ENCODE measurements at regions not wholly inside any gene's neighbourhood (a gene's known extent, or its start where the extent isn't known, plus 50 kb on each side); places are given as distances from the start of the nearest gene placed in this dataset.
"Not testable (repeated sequence)": the region's sequence is repeated elsewhere in the genome, so short reads cannot be mapped to it uniquely, and the experiment has no call there.

DNA sequence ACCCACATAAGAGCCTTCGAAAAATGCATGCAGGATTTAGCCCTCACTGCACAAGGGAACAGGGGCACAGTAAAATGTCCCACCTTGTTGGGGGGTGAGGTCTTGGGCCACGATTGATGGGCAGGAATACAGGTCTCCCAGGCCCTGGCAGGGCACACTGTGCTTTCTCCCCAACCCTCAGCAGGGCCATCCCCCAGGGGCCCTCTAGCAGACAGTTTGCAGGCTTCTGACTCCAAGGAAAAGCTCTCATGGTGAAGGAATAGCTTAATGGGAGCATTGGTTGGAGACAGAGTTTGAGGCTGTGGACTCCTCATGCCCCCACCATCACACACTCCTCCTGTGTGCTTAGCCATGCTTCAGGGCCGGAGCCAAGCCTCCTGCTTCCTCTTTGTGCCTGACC, 484.6 kb downstream of the ZNF536 start:
- DNase-seq: no peak

- no peak for DNase-seq
These were observed 484.2 kb downstream of the ZNF536 start for GRCh38 chr19:30856376-30856775.

- no peak for DNase-seq
These were observed 483.3 kb downstream of the ZNF536 start for GRCh38 chr19:30855442-30855841.

DNA sequence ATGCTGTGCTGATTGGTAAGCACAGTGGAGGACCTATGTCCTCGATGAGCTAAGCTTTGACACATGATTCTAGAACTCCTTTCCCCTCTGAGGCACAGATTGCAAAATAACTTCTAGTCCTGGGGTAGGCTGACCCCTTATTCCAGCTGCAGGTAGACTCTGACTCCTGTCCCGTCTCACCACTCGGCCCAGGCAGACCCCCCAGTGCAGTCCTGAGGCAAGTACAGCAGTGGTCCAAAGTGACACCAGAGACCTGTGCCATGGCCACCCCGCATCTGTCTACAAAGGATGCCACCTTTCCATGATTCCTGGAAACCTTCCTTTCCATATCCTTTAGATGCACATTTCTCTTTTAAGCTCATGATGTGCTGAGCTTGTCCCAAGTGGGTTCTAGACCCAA, 482.5 kb downstream of the ZNF536 start:
- DNase-seq: no peak

GRCh38 chr19:30854207-30854606, 482.0 kb downstream of the ZNF536 start:
- no peak for DNase-seq

GRCh38 chr19:30853036-30853435, 480.9 kb downstream of the ZNF536 start:
- no peak for DNase-seq

- no peak for DNase-seq
These were observed 480.0 kb downstream of the ZNF536 start for GRCh38 chr19:30852168-30852567.

DNA sequence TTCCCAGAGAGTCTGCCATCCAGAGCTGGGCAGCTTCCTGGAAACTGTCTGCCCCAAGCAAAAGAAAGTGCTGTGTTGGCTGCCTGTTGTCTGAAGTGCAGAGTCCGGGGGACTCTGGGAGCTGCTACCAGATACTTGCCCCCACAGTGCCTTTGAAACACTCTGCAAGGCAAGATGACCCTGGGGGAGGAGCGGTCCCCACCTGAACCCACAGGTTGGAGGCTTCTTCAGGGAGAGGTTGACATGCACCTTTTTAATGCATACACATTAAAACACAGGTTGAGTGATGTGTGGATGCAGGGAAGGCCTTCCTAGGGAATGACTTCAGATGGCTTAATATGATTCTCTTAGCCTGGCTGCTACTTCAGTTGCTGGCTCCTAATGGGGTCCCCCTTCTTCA, 479.5 kb downstream of the ZNF536 start:
- DNase-seq: no peak

DNA sequence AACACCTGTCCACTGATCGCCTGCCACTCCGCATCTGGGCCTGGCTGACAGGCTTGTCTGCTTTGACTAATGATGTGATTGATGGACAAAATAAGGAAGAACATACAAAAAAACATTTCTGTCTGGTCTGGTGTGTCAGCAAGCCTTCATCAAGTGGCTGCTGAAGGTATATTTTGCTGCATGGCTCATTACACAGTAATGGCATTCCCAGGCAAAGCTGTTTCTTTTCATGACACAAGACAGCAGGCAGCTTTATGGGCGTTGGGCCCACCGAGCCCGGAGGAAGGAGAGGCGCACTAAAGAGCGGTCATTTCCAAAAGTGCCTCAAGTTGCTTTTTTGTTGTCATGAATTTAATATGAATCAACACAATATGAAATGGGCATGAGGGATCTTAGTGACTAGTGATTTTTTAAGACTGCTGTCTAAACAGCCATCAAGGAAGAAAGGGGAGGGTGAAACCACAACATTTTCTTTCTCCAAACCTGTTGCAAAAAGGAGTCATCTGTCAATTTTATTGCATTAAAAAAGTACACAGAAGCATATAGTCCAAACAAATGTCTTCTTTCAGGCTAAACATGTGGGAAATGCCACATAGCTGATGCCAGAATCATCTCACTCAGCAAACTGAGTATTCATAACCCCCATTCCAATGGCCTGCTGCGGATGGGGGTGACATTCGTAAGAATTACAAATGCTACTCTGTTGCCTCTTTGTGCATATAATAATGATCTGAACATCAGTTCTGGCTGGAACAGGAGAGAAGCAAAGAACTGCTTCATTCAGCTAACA, 476.6 kb downstream of the ZNF536 start:
- no peak for DNase-seq

- no peak for DNase-seq
These were observed 473.9 kb downstream of the ZNF536 start for GRCh38 chr19:30846102-30846501.

GRCh38 chr19:30842926-30843325, 470.7 kb downstream of the ZNF536 start:
- no peak for DNase-seq

GRCh38 chr19:30841934-30842333, 469.8 kb downstream of the ZNF536 start:
- no peak for DNase-seq

- DNase-seq: no peak
These were observed 458.7 kb downstream of the ZNF536 start for GRCh38 chr19:30830875-30831274.

DNA sequence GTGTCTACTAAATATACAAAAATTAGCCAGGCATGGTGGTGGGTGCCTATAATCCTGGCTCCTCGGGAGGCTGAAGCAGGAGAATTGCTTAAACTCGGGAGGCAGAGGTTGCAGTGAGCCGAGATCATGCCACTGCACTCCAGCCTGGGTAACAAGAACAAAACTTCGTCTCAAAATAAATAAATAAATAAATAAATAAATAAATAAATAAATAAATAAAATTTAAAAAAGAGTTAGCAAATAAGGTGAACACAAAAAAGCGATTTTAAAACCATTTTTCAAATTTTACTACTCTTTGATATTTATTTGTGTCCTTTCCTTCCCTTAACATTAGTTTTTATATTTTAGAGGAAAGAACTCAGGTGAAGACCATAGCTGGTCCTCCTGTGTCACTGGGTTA, 453.3 kb downstream of the ZNF536 start:
- DNase-seq: not testable (repeated sequence)

- DNase-seq: no peak
These were observed 452.6 kb downstream of the ZNF536 start for GRCh38 chr19:30824809-30825208.

GRCh38 chr19:30817965-30818567, 445.9 kb downstream of the ZNF536 start:
- no peak for DNase-seq

DNA sequence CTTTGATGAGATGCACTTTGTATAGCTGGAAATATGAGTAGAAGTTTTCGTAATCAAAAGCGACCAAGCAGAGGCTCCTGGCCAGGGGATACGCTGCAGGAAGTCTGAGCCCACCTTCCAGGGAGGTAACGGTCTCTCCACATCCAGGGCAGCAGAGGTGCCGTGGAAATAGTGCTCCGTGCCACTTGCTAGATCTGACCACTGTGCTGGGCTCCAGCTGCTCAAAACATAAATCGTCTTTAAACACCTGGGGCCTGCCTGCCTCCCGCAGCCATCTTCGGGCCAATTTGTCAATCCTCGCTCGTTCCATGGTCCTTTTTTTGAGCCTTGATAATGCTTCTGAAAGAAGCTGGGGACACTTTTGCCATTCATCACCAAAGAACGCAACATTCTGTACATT, 445.0 kb downstream of the ZNF536 start:
- no peak for DNase-seq

DNA sequence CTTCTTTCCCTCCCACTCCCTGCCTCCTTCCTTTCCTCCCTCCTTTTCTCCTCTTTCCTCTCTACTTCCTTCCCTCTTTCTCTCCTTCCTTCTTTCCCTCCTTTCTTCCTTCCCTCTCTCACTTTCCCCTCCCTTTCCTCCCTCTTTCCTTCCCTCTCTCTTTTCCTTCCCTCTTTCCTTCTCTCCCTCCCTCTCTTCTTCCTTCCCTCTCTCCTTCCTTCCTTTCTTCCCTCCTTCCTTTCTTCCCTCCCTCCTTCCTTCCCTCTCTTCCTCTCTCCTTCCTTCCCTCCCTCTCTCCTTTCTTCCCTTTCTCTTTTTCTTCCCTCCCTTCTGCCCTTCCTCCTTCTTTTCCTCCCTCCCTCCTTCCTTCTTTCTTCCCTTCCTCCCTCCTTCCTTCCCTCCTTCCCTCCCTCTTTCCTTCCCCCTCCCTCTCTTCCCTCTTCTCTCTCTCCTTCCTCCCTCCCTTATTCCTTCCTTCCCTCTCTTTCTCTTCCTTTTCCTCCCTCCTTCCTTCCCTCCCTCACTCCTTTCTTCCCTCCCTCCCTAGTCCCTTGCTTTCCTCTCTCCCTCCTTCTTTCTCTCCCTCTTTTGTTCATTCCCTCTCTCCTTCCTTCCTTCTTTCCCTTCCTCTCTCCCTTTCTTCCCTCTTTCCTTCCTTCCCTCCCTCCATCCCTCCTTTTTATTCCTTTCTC, 443.9 kb downstream of the ZNF536 start:
- no peak for DNase-seq

GRCh38 chr19:30812099-30812678, 440.0 kb downstream of the ZNF536 start:
- DNase-seq: no peak

DNA sequence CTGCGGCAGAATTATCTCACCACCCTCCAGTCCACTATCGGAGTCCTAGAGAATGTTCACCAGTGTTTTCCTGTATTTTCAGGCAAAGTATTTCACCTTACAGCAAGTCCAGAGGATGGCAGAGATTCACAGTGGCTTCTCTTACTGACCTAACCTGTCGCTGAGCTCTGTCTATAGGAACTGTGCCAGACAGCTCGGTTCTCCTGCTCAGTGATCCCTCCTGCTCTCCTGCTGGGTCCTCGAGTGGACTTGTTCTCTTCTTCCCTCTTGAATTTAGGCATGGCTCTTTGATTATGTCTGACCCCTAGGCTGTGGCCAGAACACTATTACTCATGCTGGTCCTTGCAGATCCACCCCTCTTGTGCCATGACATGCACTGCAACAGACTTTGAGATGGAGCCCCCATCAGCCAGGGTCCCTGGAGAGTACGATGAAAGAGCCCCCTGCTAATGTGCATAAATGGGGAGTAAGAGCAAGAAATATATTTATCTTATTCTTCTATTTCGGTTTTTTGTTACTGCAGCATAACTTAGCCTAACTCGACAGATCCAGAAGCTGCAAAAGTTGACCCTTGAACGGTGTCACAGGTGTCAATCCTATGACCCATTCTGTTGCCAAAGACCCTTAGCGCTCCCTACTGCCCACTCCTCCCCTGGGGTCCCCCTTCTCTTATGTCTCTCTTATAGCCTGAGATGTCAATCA, 439.4 kb downstream of the ZNF536 start:
- no peak for DNase-seq

DNA sequence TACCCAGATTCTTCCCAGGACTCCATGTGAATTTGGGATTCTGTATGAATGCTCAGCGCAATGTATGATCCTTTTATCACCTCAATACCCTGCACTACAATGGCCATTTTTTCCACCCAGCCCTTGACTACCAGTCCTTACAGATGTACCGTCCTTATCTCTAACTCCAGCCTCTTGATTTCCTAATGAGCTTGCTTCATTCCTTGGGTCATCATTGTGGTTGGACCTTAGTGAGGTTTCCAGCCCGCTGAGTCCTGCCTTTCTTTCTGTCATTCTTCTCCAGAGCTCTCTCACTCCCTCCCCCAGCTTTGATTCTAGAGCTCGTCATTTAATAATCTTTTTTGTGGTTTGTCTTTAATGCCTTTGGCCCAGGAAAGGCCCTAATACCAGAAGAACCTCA, 438.5 kb downstream of the ZNF536 start:
- DNase-seq: no peak

DNA sequence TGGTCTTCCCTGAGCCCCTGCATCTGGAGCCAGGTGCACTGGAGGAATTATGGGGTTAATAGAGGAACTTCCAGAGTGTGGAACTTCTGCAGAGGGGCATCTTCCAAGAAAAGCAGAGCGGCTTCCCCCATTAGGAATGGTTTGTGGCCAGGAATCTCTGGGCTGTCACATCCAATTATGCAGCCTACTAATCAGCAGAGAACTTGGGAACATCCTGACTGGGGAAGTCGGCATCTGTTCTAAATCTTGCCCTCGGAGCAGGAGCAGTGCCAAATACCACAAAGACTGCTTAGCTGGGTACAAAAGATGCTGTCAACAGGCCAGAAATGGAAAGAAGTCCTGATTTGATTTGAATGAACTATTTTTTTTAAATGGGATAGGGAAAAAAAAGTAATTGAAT, 435.1 kb downstream of the ZNF536 start:
- DNase-seq: no peak

- no peak for DNase-seq
These were observed 434.1 kb downstream of the ZNF536 start for GRCh38 chr19:30806311-30806710.
